ENCODE measurements at regions not wholly inside any gene's neighbourhood (a gene's known extent, or its start where the extent isn't known, plus 50 kb on each side); places are given as distances from the start of the nearest gene placed in this dataset.

DNA sequence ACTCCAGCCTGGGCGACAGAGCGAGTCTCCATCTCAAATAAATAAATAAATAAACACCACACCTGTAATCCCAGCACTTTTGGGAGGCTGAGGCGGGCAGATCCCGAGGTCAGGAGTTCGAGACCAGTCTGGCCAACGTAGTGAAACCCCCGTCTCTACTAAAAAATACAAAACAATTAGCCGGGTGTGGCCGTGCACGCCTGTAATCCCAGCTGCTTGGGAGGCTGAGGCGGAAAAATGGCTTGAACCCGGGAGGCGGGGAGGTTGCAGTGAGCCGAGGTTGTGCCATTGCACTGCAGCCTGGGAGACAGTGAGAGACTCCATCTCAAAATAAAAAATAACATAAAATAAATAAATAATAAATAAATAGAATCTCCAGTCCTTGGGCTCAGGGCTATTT lies 185.8 kb downstream of the SHOX start:
- no peak for DNase-seq (ENCODE audit: low read depth in 2 of 3, low spot score in 2 of 3)

DNA sequence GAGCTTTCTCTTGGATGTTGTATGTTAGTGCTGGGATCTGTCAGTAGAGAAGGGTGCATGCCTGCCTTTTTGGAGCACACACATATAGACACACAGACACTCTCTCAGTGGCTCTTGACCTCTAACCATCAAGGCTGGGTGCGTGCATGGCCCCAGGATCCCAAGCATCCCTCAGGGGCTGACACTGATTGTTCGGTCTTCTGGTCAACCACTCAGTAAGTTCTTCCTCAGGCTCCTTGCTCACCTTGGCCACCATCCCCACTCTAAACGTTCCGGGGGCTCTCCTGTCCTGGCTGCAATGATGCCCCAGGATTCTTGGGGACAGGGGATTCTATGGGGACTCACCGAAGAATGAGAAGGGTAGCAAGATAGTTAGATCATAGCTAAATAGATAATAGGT lies 179.6 kb downstream of the SHOX start:
- DNase-seq (ENCODE audit: low read depth in 2 of 3, low spot score in 2 of 3), result no peak

DNA sequence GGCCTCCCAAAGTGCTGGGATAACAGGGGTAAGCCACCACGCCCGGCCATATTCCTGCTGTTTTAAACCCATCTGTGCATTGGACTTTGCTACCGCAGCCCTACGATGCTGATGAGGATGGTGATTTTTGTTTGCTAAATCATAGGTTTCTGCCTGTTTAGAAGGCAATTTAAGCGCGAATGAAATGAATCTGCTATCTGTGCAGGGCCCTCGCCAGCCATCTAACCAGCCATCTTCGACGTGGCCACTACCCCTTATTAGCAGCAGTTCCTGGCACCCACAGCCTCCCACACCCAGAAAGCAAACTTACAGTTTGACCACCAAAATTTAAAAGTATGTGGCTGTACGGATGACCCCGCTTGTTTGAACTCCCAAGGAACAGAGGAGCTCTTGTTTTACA lies 178.5 kb downstream of the SHOX start:
- DNase-seq (ENCODE audit: low read depth in 2 of 3, low spot score in 2 of 3), result no peak

GRCh38 chrX:806586-806985 lies 176.0 kb downstream of the SHOX start:
- DNase-seq (ENCODE audit: low read depth in 2 of 3, low spot score in 2 of 3), result no peak

DNA sequence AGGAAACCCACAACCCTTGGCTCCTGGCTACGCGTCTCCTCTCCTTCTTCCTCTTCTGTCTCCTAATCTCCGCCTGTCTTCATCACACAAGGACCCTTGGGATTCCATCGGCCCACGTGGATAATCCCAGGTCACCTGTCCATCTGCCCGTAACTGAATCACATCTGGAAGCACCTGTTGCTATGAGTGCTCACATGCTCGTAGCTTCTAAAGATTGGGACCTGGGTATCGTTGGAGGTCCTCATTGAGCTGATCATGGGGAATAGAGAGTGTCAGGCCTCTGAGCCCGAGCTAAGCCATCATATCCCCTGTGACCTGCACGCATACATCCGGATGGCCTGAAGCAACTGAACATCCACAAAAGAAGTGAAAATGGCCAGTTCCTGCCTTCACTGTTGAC lies 175.4 kb downstream of the SHOX start:
- no peak for DNase-seq (ENCODE audit: low read depth in 2 of 3, low spot score in 2 of 3)

DNA sequence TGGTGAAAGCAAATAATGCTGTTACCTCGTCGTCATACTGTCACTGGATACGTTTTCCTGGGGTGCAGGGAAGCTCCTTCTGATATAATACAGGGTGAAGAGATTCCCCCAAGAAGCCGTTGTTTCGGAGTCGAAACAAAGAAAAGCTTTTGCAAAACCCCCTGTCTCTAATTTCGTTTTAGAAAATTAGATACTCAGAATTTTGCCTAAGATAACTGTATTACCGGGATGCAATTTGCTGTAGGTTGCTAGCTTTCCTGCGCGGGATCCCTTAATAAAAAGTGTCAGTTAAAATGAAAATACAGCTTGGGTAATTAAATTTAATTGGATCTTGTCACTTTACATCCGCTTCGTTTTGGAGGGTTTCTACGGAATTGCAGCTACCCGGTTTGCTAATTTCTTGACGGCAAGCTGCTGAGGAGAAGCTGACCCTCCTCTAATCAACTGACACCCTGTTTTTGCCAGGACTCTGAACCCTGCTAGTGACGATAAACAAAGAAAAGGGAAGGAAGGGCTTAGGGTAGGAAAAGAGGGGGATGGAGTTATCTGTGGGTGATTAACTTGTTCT lies 174.6 kb downstream of the SHOX start:
- DNase-seq (ENCODE audit: low read depth in 2 of 3, low spot score in 2 of 3), result no peak

- no peak for DNase-seq (ENCODE audit: low read depth in 2 of 3, low spot score in 2 of 3)
These were observed 172.3 kb downstream of the SHOX start for GRCh38 chrX:802846-803245.

- DNase-seq (ENCODE audit: low read depth in 2 of 3, low spot score in 2 of 3), result no peak
These were observed 169.2 kb downstream of the SHOX start for GRCh38 chrX:799808-800207.

- no peak for DNase-seq (ENCODE audit: low read depth in 2 of 3, low spot score in 2 of 3)
These were observed 163.7 kb downstream of the SHOX start for GRCh38 chrX:794311-794710.

- no peak for DNase-seq (ENCODE audit: low read depth in 2 of 3, low spot score in 2 of 3)
These were observed 162.7 kb downstream of the SHOX start for GRCh38 chrX:793216-793770.

- DNase-seq (ENCODE audit: low read depth in 2 of 3, low spot score in 2 of 3), result no peak
These were observed 161.0 kb downstream of the SHOX start for GRCh38 chrX:791479-792034.

DNA sequence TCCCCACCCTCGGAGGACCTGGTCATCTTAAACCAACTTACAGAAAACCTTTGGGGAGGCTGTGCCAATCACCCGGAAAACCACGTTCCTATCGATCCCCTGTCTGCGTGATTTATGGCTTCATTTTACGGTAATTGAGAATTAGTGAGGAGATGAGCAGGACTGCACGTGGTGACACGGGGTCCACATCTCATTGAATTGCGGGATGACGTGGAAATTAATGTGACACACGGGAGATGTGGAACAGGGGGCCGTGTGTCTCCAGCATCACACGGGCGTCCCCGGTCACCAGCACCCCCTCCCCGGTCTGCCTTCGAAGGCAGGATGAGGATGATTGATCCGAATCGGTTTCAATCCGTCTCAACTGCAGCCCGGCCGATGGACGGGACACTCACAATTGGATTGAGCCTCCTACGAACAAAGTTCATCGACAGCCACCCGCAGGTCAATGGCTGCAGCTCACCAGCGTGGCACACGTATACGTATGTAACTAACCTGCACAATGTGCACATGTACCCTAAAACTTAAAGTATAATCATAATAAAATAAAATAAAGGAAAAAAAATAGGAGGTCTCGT lies 160.3 kb downstream of the SHOX start:
- no peak for DNase-seq (ENCODE audit: low read depth in 2 of 3, low spot score in 2 of 3)

GRCh38 chrX:790041-790506 lies 159.5 kb downstream of the SHOX start:
- DNase-seq (ENCODE audit: low read depth in 2 of 3, low spot score in 2 of 3), result no peak

- no peak for DNase-seq (ENCODE audit: low read depth in 2 of 3, low spot score in 2 of 3)
These were observed 158.5 kb downstream of the SHOX start for GRCh38 chrX:789096-789495.

DNA sequence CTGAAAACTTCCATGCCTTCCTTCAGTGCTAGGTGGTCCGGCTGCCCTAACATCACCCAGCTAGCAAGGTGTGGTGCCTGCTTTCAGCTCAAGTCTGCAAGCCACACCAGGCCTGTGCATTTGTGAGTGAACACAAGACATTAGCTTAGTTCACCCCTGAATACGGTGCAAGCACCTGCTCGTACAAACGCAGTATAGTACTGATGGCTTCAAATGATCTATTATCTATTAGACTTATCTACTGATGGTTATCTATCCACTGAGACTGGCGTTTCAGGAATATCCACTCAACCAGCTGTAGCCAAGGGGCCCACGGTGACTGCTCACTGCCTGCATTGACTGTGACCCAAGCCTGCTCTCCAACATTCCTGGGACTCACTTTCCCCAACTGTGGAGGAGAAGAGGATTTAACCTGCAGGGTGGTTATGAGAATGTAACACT lies 155.9 kb downstream of the SHOX start:
- no peak for DNase-seq (ENCODE audit: low read depth in 2 of 3, low spot score in 2 of 3)

DNA sequence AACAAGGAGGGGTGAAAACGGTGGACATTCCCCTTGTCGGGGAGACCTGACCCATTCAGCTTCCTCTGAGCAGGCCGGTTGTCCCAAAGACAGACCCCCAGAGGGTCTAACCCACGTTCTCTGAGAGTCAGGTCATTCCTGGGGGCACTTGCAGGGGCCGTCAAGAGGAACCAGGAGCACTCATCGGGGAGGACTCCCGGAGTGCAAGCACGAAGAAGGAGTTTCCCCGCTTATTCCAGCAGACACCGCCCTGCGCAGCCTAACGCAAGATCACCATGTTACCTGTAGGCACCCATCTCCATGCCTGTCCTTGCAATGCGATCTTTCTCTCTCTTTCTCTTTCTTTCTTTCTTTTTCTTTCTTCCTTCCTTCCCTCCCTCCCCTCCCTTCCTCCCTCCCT lies 154.2 kb downstream of the SHOX start:
- DNase-seq (ENCODE audit: low read depth in 2 of 3, low spot score in 2 of 3), result no peak

GRCh38 chrX:781224-782204 lies 150.9 kb downstream of the SHOX start:
- no peak for DNase-seq (ENCODE audit: low read depth in 2 of 3, low spot score in 2 of 3)

- DNase-seq (ENCODE audit: low read depth in 2 of 3, low spot score in 2 of 3), result no peak
These were observed 146.1 kb downstream of the SHOX start for GRCh38 chrX:776529-777230.

DNA sequence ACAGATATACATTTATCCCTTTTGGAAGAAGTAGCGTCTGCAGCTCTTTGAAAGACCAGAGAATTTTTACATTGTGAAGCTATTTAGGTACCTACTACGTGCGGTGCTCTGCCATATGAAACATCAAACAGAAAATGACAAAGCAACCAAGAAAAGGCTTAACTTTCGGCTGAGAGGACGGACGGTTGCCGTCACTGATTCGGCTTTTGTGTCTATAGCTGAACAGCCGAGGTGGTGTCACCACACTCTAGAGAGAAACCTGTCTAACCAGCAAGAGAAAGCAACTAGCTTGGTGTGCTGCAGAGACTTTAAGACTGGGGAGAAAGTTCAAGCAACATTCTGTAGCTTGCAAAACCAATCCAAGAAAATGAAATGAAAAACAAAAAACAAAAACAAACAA lies 145.5 kb downstream of the SHOX start:
- no peak for DNase-seq (ENCODE audit: low read depth in 2 of 3, low spot score in 2 of 3)

GRCh38 chrX:774536-774935 lies 143.9 kb downstream of the SHOX start:
- no peak for DNase-seq (ENCODE audit: low read depth in 2 of 3, low spot score in 2 of 3)

Measured in hematopoietic multipotent progenitor cell (in vitro differentiated cells).